GM18861 (cell line): ENCODE measurements at regions not wholly inside any gene's neighbourhood (a gene's known extent, or its start where the extent isn't known, plus 50 kb on each side); places are given as distances from the start of the nearest gene placed in this dataset.
"Not testable (repeated sequence)": the region's sequence is repeated elsewhere in the genome, so short reads cannot be mapped to it uniquely, and the experiment has no call there.

Experiments
- ATAC-seq: cut with Tn5 transposase; IDR thresholded peaks from one replicate; pipeline ENCODE4 v1.9.1; 2021; ENCODE audit not compliant: unreplicated experiment

- no peak for ATAC-seq
These were observed 202.5 kb upstream of the NMUR2 start for GRCh38 chr5:152607401-152608160.

DNA sequence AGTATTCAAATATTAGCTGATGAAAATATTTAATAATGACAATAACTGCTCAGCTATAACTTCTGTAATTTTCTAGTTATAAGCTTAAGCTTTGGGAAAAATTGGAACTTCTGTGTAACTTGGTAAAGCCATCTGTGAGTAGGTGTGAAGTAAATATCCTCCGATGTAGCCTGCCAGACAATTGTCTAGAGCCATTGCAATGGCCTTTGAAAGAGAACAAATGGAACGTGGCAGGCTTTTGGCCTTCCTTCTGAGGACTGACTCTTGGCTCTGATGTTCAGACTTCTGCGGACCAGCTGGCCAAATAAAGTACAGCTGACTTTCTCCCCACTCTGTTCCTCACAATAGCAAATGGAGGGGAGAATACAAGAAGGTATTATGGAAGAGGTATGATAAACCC lies 203.4 kb upstream of the NMUR2 start:
- ATAC-seq = no peak

DNA sequence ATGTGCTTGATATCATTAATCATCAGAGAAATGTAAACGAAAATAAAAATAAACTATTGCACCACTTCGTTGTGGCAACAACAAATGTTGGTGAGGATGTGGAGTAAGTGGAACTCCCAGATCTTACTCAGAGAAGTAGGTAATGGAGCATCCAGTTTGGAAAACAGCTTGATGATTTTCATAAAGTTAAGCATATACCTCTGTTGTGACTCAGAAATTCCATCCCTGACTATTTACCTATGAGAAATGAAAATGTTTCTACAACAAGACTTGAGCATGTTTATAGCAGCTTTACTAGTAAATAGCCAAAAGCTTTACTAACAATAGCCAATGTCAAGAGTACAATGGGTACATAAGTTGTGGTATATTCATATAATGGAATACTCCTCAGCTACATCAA lies 214.7 kb upstream of the NMUR2 start:
- ATAC-seq = no peak

GRCh38 chr5:152622628-152623027 lies 217.5 kb upstream of the NMUR2 start:
- ATAC-seq = no peak

- no peak for ATAC-seq
These were observed 218.9 kb upstream of the NMUR2 start for GRCh38 chr5:152623951-152624350.

DNA sequence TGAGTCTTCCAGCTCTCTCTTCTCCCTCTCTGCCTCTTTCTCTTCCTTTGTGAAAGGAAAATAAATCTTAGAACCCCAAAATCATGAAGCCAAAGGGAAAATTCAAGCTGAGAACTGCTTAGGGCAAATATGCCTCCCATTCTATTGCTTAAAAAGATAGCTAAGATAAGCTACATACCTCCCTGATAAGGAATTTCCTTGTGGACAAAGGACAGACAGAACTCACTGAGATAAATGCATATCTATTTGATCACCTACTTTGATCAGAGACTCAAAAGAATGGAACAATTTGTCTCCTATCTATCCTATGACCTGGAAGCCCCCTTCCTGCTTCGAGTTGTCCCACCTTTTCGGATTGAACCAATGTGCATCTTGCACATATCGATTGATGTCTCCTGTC lies 220.6 kb upstream of the NMUR2 start:
- no peak for ATAC-seq

GRCh38 chr5:152631221-152631620 lies 226.1 kb upstream of the NMUR2 start:
- no peak for ATAC-seq

- no peak for ATAC-seq
These were observed 227.3 kb upstream of the NMUR2 start for GRCh38 chr5:152632360-152632759.

GRCh38 chr5:152634586-152634985 lies 229.5 kb upstream of the NMUR2 start:
- no peak for ATAC-seq

DNA sequence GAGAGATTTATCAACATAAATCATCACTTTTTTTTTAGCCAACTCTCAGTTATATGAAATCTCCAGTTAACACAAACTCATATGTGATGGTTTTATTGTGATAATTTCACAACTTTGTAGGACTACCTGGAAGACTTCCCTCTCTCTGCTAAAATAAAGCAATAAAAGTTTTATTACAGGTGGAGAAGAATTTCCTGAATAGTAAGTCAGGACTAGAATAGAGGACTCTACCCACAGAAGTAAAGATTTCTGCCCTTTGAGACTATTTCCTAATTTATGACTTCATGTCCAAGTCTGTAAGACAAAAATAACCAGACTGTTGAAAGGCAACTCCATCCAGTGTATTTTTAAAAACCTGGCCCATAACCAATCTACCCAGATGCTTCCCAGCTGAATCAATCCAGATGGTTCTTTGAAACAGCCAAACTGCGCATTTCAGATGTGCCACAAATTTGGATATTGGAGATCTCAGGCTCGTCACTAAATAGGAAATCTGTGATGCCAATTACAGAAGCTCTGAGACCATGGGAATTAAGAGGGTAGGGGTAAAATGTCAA lies 234.0 kb upstream of the NMUR2 start:
- ATAC-seq = no peak

- ATAC-seq = no peak
These were observed 237.1 kb upstream of the NMUR2 start for GRCh38 chr5:152641970-152642805.

GRCh38 chr5:152642880-152643279 lies 237.8 kb upstream of the NMUR2 start:
- no peak for ATAC-seq

GRCh38 chr5:152644029-152644728 lies 239.1 kb upstream of the NMUR2 start:
- no peak for ATAC-seq

DNA sequence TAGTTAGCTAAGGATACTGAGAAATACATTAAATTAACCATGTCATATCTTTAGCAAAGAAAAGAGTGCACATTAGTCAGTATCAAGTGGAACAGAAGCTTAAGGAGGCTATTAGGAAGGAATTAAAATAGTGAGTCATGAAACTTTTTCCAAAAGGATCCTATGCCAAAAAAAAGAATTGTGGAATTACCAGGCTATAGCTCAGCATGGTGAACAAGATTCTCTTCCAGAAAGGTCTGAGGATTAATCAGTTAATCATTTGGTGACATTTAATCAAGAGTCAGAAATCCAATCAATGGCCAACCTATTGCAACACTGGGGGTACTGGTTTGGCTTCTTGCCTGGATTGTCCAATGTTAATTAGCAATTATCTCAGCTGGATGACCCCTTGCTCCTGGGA lies 244.5 kb upstream of the NMUR2 start:
- ATAC-seq = no peak

GRCh38 chr5:152650413-152650812 lies 245.3 kb upstream of the NMUR2 start:
- ATAC-seq = no peak

DNA sequence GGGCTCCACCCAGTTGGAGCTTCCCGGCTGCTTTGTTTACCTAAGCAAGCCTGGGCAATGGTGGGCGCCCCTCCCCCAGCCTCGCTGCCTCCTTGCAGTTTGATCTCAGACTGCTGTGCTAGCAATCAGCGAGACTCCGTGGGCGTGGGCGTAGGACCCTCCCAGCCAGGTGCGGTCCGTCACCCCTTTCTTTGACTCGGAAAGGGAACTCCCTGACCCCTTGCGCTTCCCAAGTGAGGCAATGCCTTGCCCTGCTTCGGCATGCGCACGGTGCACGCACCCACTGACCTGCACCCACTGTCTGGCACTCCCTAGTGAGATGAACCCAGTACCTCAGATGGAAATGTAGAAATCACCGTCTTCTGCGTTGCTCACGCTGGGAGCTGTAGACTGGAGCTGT lies 254.4 kb upstream of the NMUR2 start:
- not testable (repeated sequence) for ATAC-seq

GRCh38 chr5:152673601-152674000 lies 268.5 kb upstream of the NMUR2 start:
- no peak for ATAC-seq

DNA sequence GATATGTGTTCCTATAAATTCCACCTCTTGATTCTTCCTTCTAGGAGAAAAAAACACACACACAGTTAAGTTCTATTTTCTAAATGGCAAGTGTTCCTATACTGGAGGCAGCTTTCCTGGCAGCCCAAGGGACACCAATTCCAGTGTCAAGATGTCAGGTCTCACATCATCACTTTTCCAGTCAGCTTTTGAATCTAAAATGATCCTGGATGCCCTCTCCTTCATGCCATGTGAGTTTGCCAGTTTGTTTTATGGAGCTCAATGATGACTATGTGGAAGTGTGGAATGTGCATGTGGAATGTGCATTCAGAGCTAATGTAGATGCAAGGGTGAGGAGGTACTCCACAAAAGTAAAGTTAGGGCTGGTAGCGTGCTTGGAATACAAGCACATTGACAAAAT lies 269.3 kb upstream of the NMUR2 start:
- ATAC-seq = no peak

- no peak for ATAC-seq
These were observed 271.1 kb upstream of the NMUR2 start for GRCh38 chr5:152676196-152676595.

DNA sequence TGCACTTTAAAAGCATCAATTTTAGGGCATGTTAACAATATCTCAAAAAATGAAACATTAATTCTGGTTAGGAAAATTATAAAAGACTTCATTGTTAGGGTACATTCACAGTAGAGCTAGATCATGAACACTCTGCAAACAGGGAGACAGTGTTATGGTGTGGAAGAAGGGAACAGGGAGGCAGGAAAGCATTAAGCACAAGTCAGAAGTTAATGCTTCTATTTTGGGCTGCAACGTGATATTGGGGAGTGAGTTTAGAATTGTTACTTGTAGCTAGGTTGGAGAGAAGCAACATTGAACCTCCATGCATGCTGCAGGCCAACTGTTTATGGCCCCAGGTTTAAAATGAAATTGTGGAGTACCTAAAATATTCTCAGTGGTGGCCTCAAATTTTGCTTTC lies 278.1 kb upstream of the NMUR2 start:
- no peak for ATAC-seq

- no peak for ATAC-seq
These were observed 281.9 kb upstream of the NMUR2 start for GRCh38 chr5:152686931-152687330.
